Neuronal stem cell (in vitro differentiated cells): ENCODE measurements at regions not wholly inside any gene's neighbourhood (a gene's known extent, or its start where the extent isn't known, plus 50 kb on each side); places are given as distances from the start of the nearest gene placed in this dataset.

Source experiments
- DNase-seq: peaks from one replicate; pipeline ENCODE4 v3.0.0-alpha.2; 2013; ENCODE audit warnings: low spot score
- H2AFZ ChIP-seq: one replicate; pipeline ENCODE4 v1.6.1; 2013; ENCODE audit warnings: mild to moderate bottlenecking, low read length, inconsistent platforms
- H2AK5ac ChIP-seq: 2 replicates; pipeline ENCODE4 v1.6.1; 2013; ENCODE audit warnings: low read depth, mild to moderate bottlenecking, inconsistent platforms, low read length, moderate library complexity, mixed read lengths
- H2BK120ac ChIP-seq: 2 replicates; pipeline ENCODE4 v1.6.1; 2013; ENCODE audit warnings: low read depth, mild to moderate bottlenecking, inconsistent platforms, low read length, moderate library complexity, mixed read lengths
- H2BK12ac ChIP-seq: one replicate; pipeline ENCODE4 v1.6.1; 2013; ENCODE audit warnings: low read length, inconsistent platforms
- H2BK15ac ChIP-seq: 2 replicates; pipeline ENCODE4 v1.6.1; 2013; ENCODE audit warnings: mild to moderate bottlenecking, low read length, inconsistent platforms, mixed read lengths
- H2BK5ac ChIP-seq: one replicate; pipeline ENCODE4 v1.6.1; 2013; ENCODE audit warnings: inconsistent platforms, mild to moderate bottlenecking, low read length, moderate library complexity
- H3K14ac ChIP-seq: one replicate; pipeline ENCODE4 v1.6.1; 2013; ENCODE audit warnings: low read length, inconsistent platforms
- H3K18ac ChIP-seq: 2 replicates; pipeline ENCODE4 v1.6.1; 2013; ENCODE audit warnings: low read length, inconsistent platforms
- H3K23ac ChIP-seq: 2 replicates; pipeline ENCODE4 v1.6.1; 2013; ENCODE audit warnings: low read depth, mild to moderate bottlenecking, mixed read lengths, low read length, inconsistent platforms; ENCODE audit not compliant: poor library complexity
- H3K27ac ChIP-seq: replicated peaks from 3 replicates; pipeline ENCODE4 v1.5.1; 2013; ENCODE audit warnings: low read length, inconsistent platforms
- H3K27me3 ChIP-seq, 3 experiments: 2 replicates each; pipeline ENCODE4 v1.6.1; 2013; ENCODE audit warnings: low read length in 3 of 3, mild to moderate bottlenecking in 2 of 3, inconsistent platforms in 1 of 3, low read depth in 1 of 3, mixed read lengths in 1 of 3, moderate library complexity in 1 of 3; ENCODE audit not compliant: control insufficient read depth in 3 of 3, insufficient read depth in 3 of 3
- H3K36me3 ChIP-seq, 2 donors: replicated peaks in 1 of 2; 2 replicates each; pipeline ENCODE4 v1.6.1; 2013; ENCODE audit warnings: low read length in 2 of 2; ENCODE audit not compliant: control insufficient read depth in 2 of 2, insufficient read depth in 2 of 2
- H3K4ac ChIP-seq: 2 replicates; pipeline ENCODE4 v1.6.1; 2013; ENCODE audit warnings: inconsistent platforms, mild to moderate bottlenecking, low read length, moderate library complexity
- H3K4me1 ChIP-seq, 2 donors: 1 replicate in 1 of 2; 2 replicates in 1 of 2; pipeline ENCODE4 v1.6.1; 2013; ENCODE audit warnings: low read length in 2 of 2, low read depth in 1 of 2; ENCODE audit not compliant: control insufficient read depth in 2 of 2, insufficient read depth in 1 of 2
- H3K4me2 ChIP-seq: one replicate; pipeline ENCODE4 v1.6.1; 2013; ENCODE audit warnings: mild to moderate bottlenecking, low read length, inconsistent platforms; ENCODE audit not compliant: insufficient read depth, poor library complexity, severe bottlenecking
- H3K4me3 ChIP-seq, 2 donors: 2 replicates each; pipeline ENCODE4 v1.5.1; 2013; ENCODE audit warnings: low read length in 2 of 2, mild to moderate bottlenecking in 2 of 2, inconsistent platforms in 1 of 2, moderate library complexity in 1 of 2
- H3K79me1 ChIP-seq: one replicate; pipeline ENCODE4 v1.6.1; 2013; ENCODE audit warnings: low read depth, mild to moderate bottlenecking, inconsistent platforms, low read length, moderate library complexity
- H3K9ac ChIP-seq: one replicate; pipeline ENCODE4 v1.6.1; 2013; ENCODE audit warnings: mild to moderate bottlenecking, low read depth, low read length, inconsistent platforms; ENCODE audit not compliant: poor library complexity
- H3K9me3 ChIP-seq, 2 donors: replicated peaks in 1 of 2; 2 replicates each; pipeline versions ENCODE3 to v1.6.1; 2013; ENCODE audit warnings: low read length in 2 of 2, mild to moderate bottlenecking in 2 of 2, inconsistent platforms in 1 of 2, low read depth in 1 of 2, mixed read lengths in 1 of 2, moderate library complexity in 1 of 2; ENCODE audit not compliant: control insufficient read depth in 2 of 2, insufficient read depth in 1 of 2
- H4K8ac ChIP-seq: one replicate; pipeline ENCODE4 v1.6.1; 2013; ENCODE audit warnings: low read depth, mild to moderate bottlenecking, inconsistent platforms, low read length, moderate library complexity
- H4K91ac ChIP-seq: one replicate; pipeline ENCODE4 v1.6.1; 2013; ENCODE audit warnings: low read length, low read depth, mild to moderate bottlenecking, inconsistent platforms; ENCODE audit not compliant: poor library complexity
- WGBS, 2 donors: extraction: QIAGEN DNeasy Blood & Tissue Kit; methylation state at CpG; one replicate each; pipeline ENCODE4 v1.1.7; 2013; ENCODE audit warnings: missing lambda C conversion rate in 2 of 2, mixed read lengths in 1 of 2; ENCODE audit not compliant: insufficient read length in 2 of 2, insufficient replicate concordance in 1 of 2; ENCODE audit errors: extremely low coverage in 2 of 2; 5-methylcytosine and 5-hydroxymethylcytosine counted together

GRCh38 chr22:44613196-44613595, 88.8 kb upstream of the PRR5 start:
- Histone ChIP-seq H4K8ac (no peak overlapping the region), H3K4ac (no peak overlapping the region), H3K9ac (no peak overlapping the region), H2BK5ac (no peak overlapping the region), H3K4me2 (no peak overlapping the region), H2BK120ac (no peak overlapping the region), H2AK5ac (no peak overlapping the region), H4K91ac (no peak overlapping the region), H3K27me3 (peaks cover 0 to 1% (median 0%) of the 10 kb centered on the region in 3 experiments), H3K23ac (no peak overlapping the region), H3K14ac (no peak overlapping the region), H3K27ac (no peak overlapping the region), H3K18ac (no peak overlapping the region), H3K4me1 (no peaks in the 10 kb centered on the region), H3K4me3 (no peak overlapping the region), H3K9me3 (peaks cover 6 to 21% of the 10 kb centered on the region in 2 donors), H3K79me1 (peaks cover 6% of the 10 kb centered on the region), H2BK15ac (no peak overlapping the region), H2AFZ (no peak overlapping the region), H2BK12ac (no peak overlapping the region), H3K36me3 (peaks cover 0 to 6% of the 10 kb centered on the region in 2 donors)
- no peak for DNase-seq
- no CpG with 5 or more reads among the region's 2 CpGs for WGBS, 2 donors

GRCh38 chr22:44611880-44612496, 90.0 kb upstream of the PRR5 start:
- no peak overlapping the region for H3K4me3 ChIP-seq
- H2BK120ac ChIP-seq, result no peak overlapping the region
- no peak for DNase-seq
- H3K4ac ChIP-seq, result no peak overlapping the region
- H2AFZ ChIP-seq, result no peak overlapping the region
- peaks cover 0 to under 1% of the 10 kb centered on the region in 2 donors for H3K36me3 ChIP-seq
- no peak overlapping the region for H3K9ac ChIP-seq
- H3K14ac ChIP-seq, result no peak overlapping the region
- no peak overlapping the region for H3K18ac ChIP-seq
- H2BK15ac ChIP-seq, result no peak overlapping the region
- H2BK12ac ChIP-seq, result no peak overlapping the region
- peaks cover 6 to 11% of the 10 kb centered on the region in 2 donors for H3K9me3 ChIP-seq
- H3K4me2 ChIP-seq, result no peak overlapping the region
- H3K4me1 ChIP-seq, result no peaks in the 10 kb centered on the region
- no peak overlapping the region for H4K8ac ChIP-seq
- no peak overlapping the region for H4K91ac ChIP-seq
- no CpG with 5 or more reads among the region's 2 CpGs for WGBS, 2 donors
- H3K79me1 ChIP-seq, result no peaks in the 10 kb centered on the region
- H3K27ac ChIP-seq, result no peak overlapping the region
- H3K27me3 ChIP-seq, result peaks cover 0 to 4% (median 0%) of the 10 kb centered on the region in 3 experiments
- H3K23ac ChIP-seq, result no peak overlapping the region
- H2AK5ac ChIP-seq, result no peak overlapping the region
- no peak overlapping the region for H2BK5ac ChIP-seq

- Histone ChIP-seq H3K4me3 (no peak overlapping the region), H2BK5ac (no peak overlapping the region), H3K14ac (no peak overlapping the region), H3K4me1 (peaks cover 0 to 5% of the 10 kb centered on the region in 2 donors), H3K4ac (no peak overlapping the region), H2BK12ac (no peak overlapping the region), H3K27me3 (peaks cover 0 to 12% (median 0%) of the 10 kb centered on the region in 3 experiments), H3K79me1 (no peaks in the 10 kb centered on the region), H2BK120ac (no peak overlapping the region), H3K4me2 (no peak overlapping the region), H3K9me3 (peaks cover 6 to 9% of the 10 kb centered on the region in 2 donors), H3K23ac (no peak overlapping the region), H4K8ac (no peak overlapping the region), H2AK5ac (no peak overlapping the region), H3K9ac (no peak overlapping the region), H2BK15ac (no peak overlapping the region), H4K91ac (peak overlapping the region; percentile 24), H3K18ac (no peak overlapping the region), H2AFZ (no peak overlapping the region), H3K36me3 (no peaks in the 10 kb centered on the region), H3K27ac (no peak overlapping the region)
- no peak for DNase-seq
- no CpG with 5 or more reads among the region's 8 CpGs for WGBS, 2 donors
These were observed 91.9 kb upstream of the PRR5 start for GRCh38 chr22:44610071-44610470.

GRCh38 chr22:44609400-44609988, 92.5 kb upstream of the PRR5 start:
- Histone ChIP-seq H3K27me3 (peaks cover 0 to 13% (median 1%) of the 10 kb centered on the region in 3 experiments), H3K27ac (no peak overlapping the region), H3K23ac (no peak overlapping the region), H3K4me3 (no peak overlapping the region), H3K4me2 (no peak overlapping the region), H2AK5ac (no peak overlapping the region), H2BK12ac (no peak overlapping the region), H3K9me3 (peaks cover 4 to 6% of the 10 kb centered on the region in 2 donors), H2AFZ (no peak overlapping the region), H2BK15ac (no peak overlapping the region), H4K91ac (peak overlapping the region; percentile 24), H3K36me3 (peaks cover 0 to 1% of the 10 kb centered on the region in 2 donors), H2BK5ac (no peak overlapping the region), H3K18ac (no peak overlapping the region), H4K8ac (no peak overlapping the region), H2BK120ac (no peak overlapping the region), H3K79me1 (peaks cover 1% of the 10 kb centered on the region), H3K4ac (no peak overlapping the region), H3K9ac (no peak overlapping the region), H3K14ac (no peak overlapping the region), H3K4me1 (peaks cover 0 to 11% of the 10 kb centered on the region in 2 donors)
- no peak for DNase-seq
- no CpG with 5 or more reads among the region's 12 CpGs for WGBS, 2 donors
